H1 (cell line): ENCODE measurements at regions not wholly inside any gene's neighbourhood (a gene's known extent, or its start where the extent isn't known, plus 50 kb on each side); places are given as distances from the start of the nearest gene placed in this dataset.

Experiments
- CTCF ChIA-PET: fragments of 300-600 bp; sonication (Branson Sonifier 250); formaldehyde crosslinking; loops from one replicate; lab custom pipeline; 2021; ENCODE audit not compliant: partially characterized antibody; lab: Charles Lee
- POLR2A ChIA-PET: fragments of 300-600 bp; sonication (Branson Sonifier 250); formaldehyde crosslinking; loops from one replicate; lab custom pipeline; 2021; ENCODE audit warnings: inconsistent platforms; ENCODE audit not compliant: partially characterized antibody; lab: Charles Lee
- DNase-seq, 2 experiments: peaks; one replicate each; pipeline versions ENCODE4 v3.0.0 to v3.0.0-alpha.2; 2010 to 2022; ENCODE audit warnings: low spot score in 2 of 2, low read depth in 1 of 2, mixed read lengths in 1 of 2
- FAIRE-seq: peaks from 2 replicates; lab custom pipeline; 2011; peaks lifted over from hg19 to GRCh38; lab: Jason Lieb, UNC
- H2AFZ ChIP-seq: 2 replicates; pipeline ENCODE4 v1.8.1; 2012; ENCODE audit warnings: low read length, inconsistent platforms
- H2AK5ac ChIP-seq: 2 replicates; pipeline ENCODE4 v1.6.1; 2013; ENCODE audit warnings: low read depth, low read length
- H2BK120ac ChIP-seq: replicated peaks from 2 replicates; pipeline ENCODE3; 2013; ENCODE audit warnings: low read depth, low read length, inconsistent platforms
- H2BK12ac ChIP-seq: 2 replicates; pipeline ENCODE4 v1.6.1; 2013; ENCODE audit warnings: low read depth, low read length
- H2BK15ac ChIP-seq: 2 replicates; pipeline ENCODE4 v1.6.1; 2013; ENCODE audit warnings: low read length
- H2BK20ac ChIP-seq: 2 replicates; pipeline ENCODE4 v1.6.1; 2013; ENCODE audit warnings: low read length
- H2BK5ac ChIP-seq: 2 replicates; pipeline ENCODE4 v1.6.1; 2013; ENCODE audit warnings: low read depth, low read length
- H3K14ac ChIP-seq: 2 replicates; pipeline ENCODE4 v1.6.1; 2013; ENCODE audit warnings: inconsistent platforms; ENCODE audit not compliant: insufficient read length
- H3K18ac ChIP-seq: 2 replicates; pipeline ENCODE4 v1.6.1; 2013; ENCODE audit warnings: low read length; ENCODE audit errors: extremely low read depth
- H3K23ac ChIP-seq: 2 replicates; pipeline ENCODE4 v1.6.1; 2013; ENCODE audit warnings: inconsistent platforms; ENCODE audit not compliant: insufficient read length
- H3K23me2 ChIP-seq: 2 replicates; pipeline ENCODE4 v1.6.1; 2013; ENCODE audit warnings: low read depth, low read length
- H3K27ac ChIP-seq: 2 replicates; pipeline ENCODE4 v1.6.1; 2011; ENCODE audit warnings: low read depth, low read length, inconsistent platforms
- H3K27me3 ChIP-seq, 4 experiments: replicated peaks in 1 of 4; 1 replicate in 1 of 4; 2 replicates in 3 of 4; pipeline versions ENCODE4 v1.6.1 to v1.8.1; 2011 to 2013; ENCODE audit warnings: low read length in 3 of 4, mild to moderate bottlenecking in 3 of 4, inconsistent platforms in 2 of 4, mixed read lengths in 2 of 4, moderate library complexity in 1 of 4; ENCODE audit not compliant: control insufficient read depth in 3 of 4, insufficient read depth in 3 of 4; ENCODE audit errors: extremely low read depth in 1 of 4
- H3K36me3 ChIP-seq, 4 experiments: 2 replicates each; pipeline versions ENCODE4 v1.6.1 to v1.8.1; 2011 to 2013; ENCODE audit warnings: mild to moderate bottlenecking in 4 of 4, low read length in 3 of 4, moderate library complexity in 2 of 4, control low read depth in 1 of 4, inconsistent platforms in 1 of 4; ENCODE audit not compliant: insufficient read depth in 4 of 4, control insufficient read depth in 2 of 4
- H3K4ac ChIP-seq: replicated peaks from 2 replicates; pipeline ENCODE3; 2013; ENCODE audit warnings: low read length, low read depth, mixed read lengths, inconsistent platforms; ENCODE audit not compliant: insufficient read length
- H3K4me1 ChIP-seq, 4 experiments: replicated peaks in 1 of 4; 1 replicate in 1 of 4; 2 replicates in 3 of 4; pipeline versions ENCODE4 v1.6.1 to v1.8.1; 2011 to 2013; ENCODE audit warnings: low read length in 3 of 4, inconsistent platforms in 2 of 4, mixed read lengths in 1 of 4; ENCODE audit not compliant: insufficient read depth in 4 of 4, control insufficient read depth in 3 of 4
- H3K4me2 ChIP-seq, 2 experiments: 2 replicates each; pipeline versions ENCODE4 v1.6.1 to v1.8.1; 2011 to 2013; ENCODE audit warnings: low read depth in 2 of 2, low read length in 2 of 2, control low read depth in 1 of 2, inconsistent platforms in 1 of 2, mild to moderate bottlenecking in 1 of 2; ENCODE audit not compliant: insufficient read depth in 1 of 2
- H3K4me3 ChIP-seq, 4 experiments: fragments of 200-600, 300-600 bp in 1 of 4; sonication (generic), shearing (Covaris generic), sonication (Bioruptor Twin) in 1 of 4; 2 replicates each; pipeline versions ENCODE4 v1.5.1 to v1.8.1; 2011 to 2016; ENCODE audit warnings: low read length in 4 of 4, low read depth in 3 of 4, control low read depth in 2 of 4, inconsistent platforms in 2 of 4, mild to moderate bottlenecking in 2 of 4, mixed read lengths in 1 of 4, moderate library complexity in 1 of 4; ENCODE audit not compliant: insufficient read depth in 2 of 4; ENCODE audit errors: extremely low read depth in 1 of 4
- H3K56ac ChIP-seq: replicated peaks from 2 replicates; pipeline ENCODE3; 2013; ENCODE audit warnings: low read depth, mild to moderate bottlenecking, mixed read lengths, low read length, inconsistent platforms; ENCODE audit not compliant: insufficient read length
- H3K79me1 ChIP-seq: 2 replicates; pipeline ENCODE4 v1.6.1; 2013; ENCODE audit warnings: low read depth, low read length, control low read depth
- H3K79me2 ChIP-seq, 2 experiments: 2 replicates each; pipeline versions ENCODE4 v1.6.1 to v1.8.1; 2012 to 2013; ENCODE audit warnings: low read length in 2 of 2, mild to moderate bottlenecking in 2 of 2, inconsistent platforms in 1 of 2; ENCODE audit not compliant: insufficient read depth in 2 of 2, control insufficient read depth in 1 of 2
- H3K9ac ChIP-seq, 4 experiments: replicated peaks in 1 of 4; 1 replicate in 1 of 4; 2 replicates in 3 of 4; pipeline versions ENCODE4 v1.6.1 to v1.8.1; 2011 to 2013; ENCODE audit warnings: low read depth in 3 of 4, low read length in 3 of 4, control low read depth in 2 of 4, mild to moderate bottlenecking in 2 of 4, moderate library complexity in 2 of 4, inconsistent platforms in 1 of 4; ENCODE audit errors: extremely low read depth in 1 of 4
- H3K9me3 ChIP-seq, 2 experiments: 2 replicates each; pipeline versions ENCODE4 v1.6.1 to v1.8.1; 2012 to 2013; ENCODE audit warnings: mild to moderate bottlenecking in 2 of 2, moderate library complexity in 2 of 2, control low read depth in 1 of 2, inconsistent platforms in 1 of 2, low read depth in 1 of 2, low read length in 1 of 2, mixed read lengths in 1 of 2; ENCODE audit not compliant: insufficient read depth in 2 of 2
- H4K20me1 ChIP-seq, 2 experiments: replicated peaks in 1 of 2; 2 replicates each; pipeline versions ENCODE3 to v1.8.1; 2011 to 2013; ENCODE audit warnings: inconsistent platforms in 2 of 2, low read length in 2 of 2, mild to moderate bottlenecking in 1 of 2; ENCODE audit not compliant: insufficient read depth in 2 of 2, control insufficient read depth in 1 of 2
- H4K5ac ChIP-seq: 2 replicates; pipeline ENCODE4 v1.6.1; 2013; ENCODE audit warnings: low read length, low read depth, mixed read lengths, inconsistent platforms; ENCODE audit not compliant: insufficient read length
- H4K8ac ChIP-seq: 2 replicates; pipeline ENCODE4 v1.8.0; 2013; ENCODE audit warnings: mild to moderate bottlenecking, moderate library complexity, low read length, inconsistent platforms; ENCODE audit not compliant: insufficient read depth; ENCODE audit errors: extremely low read depth
- H4K91ac ChIP-seq: replicated peaks from 2 replicates; pipeline ENCODE3; 2013; ENCODE audit warnings: low read length, mixed read lengths, inconsistent platforms; ENCODE audit not compliant: insufficient read length
- CBX8 ChIP-seq: fragments of 300-800, 300-1000 bp; sonication (generic); IDR thresholded peaks from 2 replicates; pipeline ENCODE4 v1.7.1; 2016; ENCODE audit warnings: low read depth, low read length, borderline replicate concordance
- POU5F1 ChIP-seq: IDR thresholded peaks from 2 replicates; pipeline ENCODE4 v1.6.1; 2011; ENCODE audit warnings: low read depth, mild to moderate bottlenecking, low read length, moderate library complexity
- RAD21 ChIP-seq, 2 experiments: IDR thresholded peaks in 1 of 2; conservative IDR thresholded peaks in 1 of 2; 2 replicates each; pipeline ENCODE4 v1.6.1; 2011; ENCODE audit warnings: low read depth in 2 of 2, low read length in 2 of 2, improper control_type of control experiment in 1 of 2, inconsistent platforms in 1 of 2, mild to moderate bottlenecking in 1 of 2, moderate library complexity in 1 of 2
- SP1 ChIP-seq: IDR thresholded peaks from 2 replicates; pipeline ENCODE4 v1.6.1; 2011; ENCODE audit warnings: low read depth, low read length
- ZNF274 ChIP-seq: IDR thresholded peaks from 2 replicates; pipeline ENCODE4 v1.7.0; 2012; ENCODE audit warnings: low read length, borderline replicate concordance; ENCODE audit errors: extremely low read depth
- WGBS, 2 experiments: shearing (Covaris generic) in 1 of 2; methylation state at CpG; one replicate each; pipeline versions ENCODE4 v1.1.6 to v1.1.7; 2013 to 2015; ENCODE audit warnings: low lambda C conversion rate in 2 of 2, mixed read lengths in 2 of 2, inconsistent platforms in 1 of 2, low coverage in 1 of 2, missing lambda C conversion rate in 1 of 2; ENCODE audit not compliant: insufficient replicate concordance in 2 of 2, insufficient coverage in 1 of 2, insufficient read length in 1 of 2; ENCODE audit errors: extremely low coverage in 1 of 2, missing lambda C conversion rate in 1 of 2; 5-methylcytosine and 5-hydroxymethylcytosine counted together

DNA sequence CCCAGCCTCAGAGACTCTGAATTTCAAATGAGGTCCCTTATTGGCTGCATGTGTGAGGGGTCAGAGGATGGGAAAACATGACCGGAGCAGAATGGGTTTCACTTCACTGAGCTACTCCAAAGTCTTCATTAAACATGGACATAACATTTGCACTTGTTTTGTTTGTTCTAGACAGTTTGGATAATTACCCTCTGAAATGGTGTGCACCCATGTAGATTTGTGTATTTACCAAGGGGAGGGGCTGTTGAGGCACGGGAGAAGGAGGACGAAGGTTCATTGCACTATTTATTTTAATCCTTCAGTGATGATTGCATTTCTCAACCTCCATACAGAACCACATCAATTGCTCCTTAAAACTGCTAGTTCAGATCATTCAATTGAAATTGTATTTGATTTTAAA is 364.2 kb downstream of the TFAP2B start:
- Histone ChIP-seq H4K5ac (no peak overlapping the region), H4K91ac (no peak overlapping the region), H2BK5ac (no peak overlapping the region), H2BK15ac (no peak overlapping the region), H3K27me3 (no peaks in the 10 kb centered on the region), H3K79me2 (no peaks in the 10 kb centered on the region), H2BK120ac (no peak overlapping the region), H2BK20ac (no peak overlapping the region), H2BK12ac (no peak overlapping the region), H3K4me3 (no peak overlapping the region), H3K27ac (no peak overlapping the region), H3K23me2 (no peaks in the 10 kb centered on the region), H3K18ac (no peak overlapping the region), H3K9me3 (no peaks in the 10 kb centered on the region), H3K23ac (no peak overlapping the region), H3K4me2 (no peak overlapping the region), H2AK5ac (no peak overlapping the region), H3K4ac (no peak overlapping the region), H3K79me1 (no peaks in the 10 kb centered on the region), H2AFZ (no peak overlapping the region), H3K14ac (no peak overlapping the region), H3K4me1 (no peaks in the 10 kb centered on the region), H4K20me1 (no peaks in the 10 kb centered on the region), H3K9ac (no peak overlapping the region), H3K36me3 (no peaks in the 10 kb centered on the region), H4K8ac (no peak overlapping the region), H3K56ac (no peak overlapping the region)
- DNase-seq, result no peak
- no peak for TF ChIP-seq POU5F1
- TF ChIP-seq SP1, result no peak
- no peak for TF ChIP-seq ZNF274
- peak; percentile 14 to 22; a peak in 3 of 4 replicates for TF ChIP-seq RAD21 (IDR thresholded peaks at IDR 0.05 in 1 of 2, conservative IDR thresholded peaks at IDR 0.05 in 1 of 2; ENCODE audit: low read depth in 2 of 2, low read length in 2 of 2)
- TF ChIP-seq CBX8, result no peak
- 52% methylated on average over 3 of the region's 3 CpGs; no CpG with 5 or more reads in 1 of the 2 experiments for WGBS, 2 experiments
- ChIA-PET POLR2A (no interaction called here), CTCF (interaction anchor here (1.0 kb wide), 1 partner anchor 92 kb away, joined by 4 read pairs; no protein-coding TSS in a partner anchor)
- no peak for FAIRE-seq
